ENCODE measurements at regions not wholly inside any gene's neighbourhood (a gene's known extent, or its start where the extent isn't known, plus 50 kb on each side); places are given as distances from the start of the nearest gene placed in this dataset.
"Not testable (repeated sequence)": the region's sequence is repeated elsewhere in the genome, so short reads cannot be mapped to it uniquely, and the experiment has no call there.

- DNase-seq = not testable (repeated sequence)
Observed at GRCh38 chr3:180424305-180424704, 177.7 kb upstream of the TTC14 start.

GRCh38 chr3:180430896-180431295 is 171.1 kb upstream of the TTC14 start:
- no peak for DNase-seq

GRCh38 chr3:180433152-180433551 is 168.8 kb upstream of the TTC14 start:
- no peak for DNase-seq

DNA sequence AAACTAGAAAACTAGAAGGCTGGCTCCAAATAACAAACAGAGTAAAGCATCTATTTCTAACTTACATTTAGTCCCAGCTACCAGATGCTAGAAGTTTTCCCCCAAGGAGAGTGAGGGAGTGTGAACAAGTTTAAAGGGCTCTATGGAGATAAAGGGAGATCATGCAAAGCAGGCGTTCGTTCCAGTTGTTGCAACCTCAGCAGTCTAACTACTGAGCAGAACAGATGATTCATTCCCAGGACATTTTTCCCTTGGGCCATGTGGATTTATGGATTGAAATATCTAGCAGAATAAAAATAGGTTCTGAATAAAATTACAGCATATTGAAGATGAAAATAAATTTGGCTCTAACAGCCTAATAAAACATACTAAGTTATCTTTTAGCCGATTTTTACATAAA is 154.8 kb upstream of the TTC14 start:
- DNase-seq = no peak

DNA sequence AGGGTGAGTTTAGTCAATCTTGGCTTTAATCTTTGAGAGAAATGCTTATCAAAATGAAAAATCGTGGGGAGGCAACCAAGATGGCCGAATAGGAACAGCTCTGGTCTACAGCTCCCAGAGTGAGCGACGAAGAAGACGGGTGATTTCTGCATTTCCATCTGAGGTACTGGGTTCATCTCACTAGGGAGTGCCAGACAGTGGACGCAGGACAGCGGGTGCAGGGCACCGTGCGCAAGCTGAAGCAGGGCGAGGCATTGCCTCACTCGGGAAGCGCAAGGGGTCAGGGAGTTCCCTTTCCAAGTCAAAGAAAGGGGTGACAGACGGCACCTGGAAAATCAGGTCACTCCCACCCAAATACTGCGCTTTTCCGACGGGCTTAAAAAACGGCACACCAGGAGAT is 153.6 kb upstream of the TTC14 start:
- DNase-seq = not testable (repeated sequence)

GRCh38 chr3:180457225-180457624 is 144.7 kb upstream of the TTC14 start:
- DNase-seq = peak; percentile 65 to 72

GRCh38 chr3:180466401-180467011 is 135.5 kb upstream of the TTC14 start:
- DNase-seq = no peak

DNA sequence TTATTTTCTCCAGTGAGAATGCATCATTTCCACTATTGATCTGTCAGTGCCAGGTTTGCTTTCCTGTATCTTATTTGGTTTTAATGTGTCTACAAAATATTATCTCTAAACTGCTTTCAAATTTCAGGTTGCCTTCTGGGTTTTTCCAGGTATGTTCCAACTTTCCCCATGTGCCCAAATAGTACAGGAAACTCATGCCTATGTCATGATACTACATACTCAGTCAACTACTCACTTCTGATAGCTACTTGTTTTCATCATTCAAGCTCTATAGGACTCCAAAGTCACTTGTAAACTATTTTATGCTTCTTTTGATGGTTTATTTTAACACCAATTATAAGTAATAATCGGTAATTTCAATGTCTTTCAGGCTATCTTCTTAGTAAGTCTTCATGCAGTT is 134.8 kb upstream of the TTC14 start:
- no peak for DNase-seq

GRCh38 chr3:180469149-180469548 is 132.8 kb upstream of the TTC14 start:
- DNase-seq = no peak

DNA sequence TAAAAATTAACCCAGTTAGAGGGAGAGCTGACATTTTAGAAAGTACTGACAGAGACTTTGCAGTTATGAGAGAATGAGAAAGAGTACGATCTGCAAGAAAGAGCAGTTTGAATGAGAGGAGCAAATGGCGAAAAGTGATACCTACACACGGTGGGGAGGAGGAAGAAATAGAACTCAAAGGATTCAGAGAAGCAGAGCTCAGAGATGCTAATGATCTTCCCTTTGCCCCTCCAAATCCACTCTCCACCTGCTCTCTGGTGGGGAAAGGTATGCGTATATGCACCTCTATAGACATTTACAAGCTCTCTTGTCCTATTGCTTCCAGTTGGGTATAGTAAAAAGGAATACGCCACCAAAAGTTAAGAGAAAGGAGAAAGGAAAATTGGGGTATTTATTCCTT is 123.3 kb upstream of the TTC14 start:
- DNase-seq = no peak

GRCh38 chr3:180492047-180492446 is 109.9 kb upstream of the TTC14 start:
- DNase-seq = no peak

DNA sequence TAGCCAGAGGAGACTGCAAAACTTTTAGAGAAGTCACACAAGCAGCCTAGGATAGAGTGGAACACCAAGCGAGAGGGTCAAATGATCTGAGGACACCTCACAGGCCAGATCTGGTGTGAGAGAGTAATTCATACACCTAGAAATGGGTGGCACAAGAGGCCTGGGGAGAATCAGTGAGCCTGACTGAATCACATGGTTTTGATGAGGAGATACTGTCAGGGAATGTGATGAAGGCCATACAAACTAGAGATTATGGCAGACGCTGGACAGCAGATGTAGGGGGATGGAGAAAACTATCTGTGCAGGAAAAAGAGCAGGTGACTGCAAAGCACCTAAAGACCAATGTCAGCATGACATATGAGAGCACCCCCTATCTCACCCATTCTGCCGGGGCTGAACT is 105.0 kb upstream of the TTC14 start:
- no peak for DNase-seq

DNA sequence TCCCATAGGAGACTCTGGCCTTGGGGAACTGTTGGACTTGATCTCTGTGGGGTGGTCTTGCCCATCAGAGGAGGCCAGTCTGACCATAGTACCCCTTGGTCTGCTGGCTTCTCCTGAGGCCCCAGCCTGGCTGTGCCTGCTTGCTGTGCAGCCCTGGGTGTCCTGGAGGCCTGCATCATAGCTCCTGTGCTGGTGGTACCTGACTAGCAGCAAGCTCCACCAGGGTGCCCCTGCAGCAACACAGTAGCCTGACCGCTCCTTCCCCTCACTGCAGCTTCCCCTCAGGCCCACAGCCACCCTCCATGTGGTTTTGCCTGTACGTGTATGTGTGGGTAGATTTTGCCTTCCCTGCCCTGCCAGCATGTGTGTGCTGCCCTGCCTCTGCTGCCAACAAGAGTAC is 85.6 kb upstream of the TTC14 start:
- DNase-seq = no peak

DNA sequence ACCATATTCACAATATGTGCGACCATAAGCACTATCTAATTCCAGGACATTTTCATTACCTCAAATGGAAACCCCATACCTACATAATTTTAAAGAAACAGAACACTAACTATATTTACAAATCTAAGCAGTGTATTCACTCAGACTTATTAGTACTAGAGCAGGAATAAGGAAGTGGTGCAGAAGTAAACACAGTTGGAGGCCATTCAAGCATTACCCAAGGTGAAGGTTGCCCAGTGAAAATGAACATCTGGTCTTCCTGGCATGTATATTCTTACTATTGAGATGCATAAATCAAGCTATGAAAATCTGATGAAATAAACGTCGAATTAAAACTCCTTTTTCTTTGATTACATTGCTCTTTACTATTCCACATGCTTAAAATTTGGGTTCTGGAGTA is 78.9 kb upstream of the TTC14 start:
- no peak for DNase-seq

DNA sequence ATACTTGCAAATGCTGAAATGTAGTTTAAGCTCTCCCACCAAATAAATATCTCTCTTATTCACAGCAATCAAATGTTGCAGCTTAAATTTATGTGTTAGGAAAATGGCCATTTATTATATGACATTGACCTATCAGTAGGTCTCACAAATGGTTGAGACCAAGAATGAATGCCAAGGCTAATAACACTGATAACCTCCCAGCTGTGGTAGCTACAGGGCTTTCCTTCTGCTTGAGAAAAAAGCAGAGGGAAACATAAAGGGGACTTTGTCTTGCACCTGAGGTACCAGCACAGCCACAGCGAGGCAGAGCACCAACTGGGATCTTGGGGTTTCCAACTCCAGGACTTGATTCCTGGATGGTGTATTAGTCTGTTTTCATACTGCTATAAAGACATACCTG is 73.1 kb upstream of the TTC14 start:
- DNase-seq = no peak

- DNase-seq = no peak
Observed at GRCh38 chr3:180529778-180530177, 72.2 kb upstream of the TTC14 start.

- no peak for DNase-seq
Observed at GRCh38 chr3:180530276-180530675, 71.7 kb upstream of the TTC14 start.

DNA sequence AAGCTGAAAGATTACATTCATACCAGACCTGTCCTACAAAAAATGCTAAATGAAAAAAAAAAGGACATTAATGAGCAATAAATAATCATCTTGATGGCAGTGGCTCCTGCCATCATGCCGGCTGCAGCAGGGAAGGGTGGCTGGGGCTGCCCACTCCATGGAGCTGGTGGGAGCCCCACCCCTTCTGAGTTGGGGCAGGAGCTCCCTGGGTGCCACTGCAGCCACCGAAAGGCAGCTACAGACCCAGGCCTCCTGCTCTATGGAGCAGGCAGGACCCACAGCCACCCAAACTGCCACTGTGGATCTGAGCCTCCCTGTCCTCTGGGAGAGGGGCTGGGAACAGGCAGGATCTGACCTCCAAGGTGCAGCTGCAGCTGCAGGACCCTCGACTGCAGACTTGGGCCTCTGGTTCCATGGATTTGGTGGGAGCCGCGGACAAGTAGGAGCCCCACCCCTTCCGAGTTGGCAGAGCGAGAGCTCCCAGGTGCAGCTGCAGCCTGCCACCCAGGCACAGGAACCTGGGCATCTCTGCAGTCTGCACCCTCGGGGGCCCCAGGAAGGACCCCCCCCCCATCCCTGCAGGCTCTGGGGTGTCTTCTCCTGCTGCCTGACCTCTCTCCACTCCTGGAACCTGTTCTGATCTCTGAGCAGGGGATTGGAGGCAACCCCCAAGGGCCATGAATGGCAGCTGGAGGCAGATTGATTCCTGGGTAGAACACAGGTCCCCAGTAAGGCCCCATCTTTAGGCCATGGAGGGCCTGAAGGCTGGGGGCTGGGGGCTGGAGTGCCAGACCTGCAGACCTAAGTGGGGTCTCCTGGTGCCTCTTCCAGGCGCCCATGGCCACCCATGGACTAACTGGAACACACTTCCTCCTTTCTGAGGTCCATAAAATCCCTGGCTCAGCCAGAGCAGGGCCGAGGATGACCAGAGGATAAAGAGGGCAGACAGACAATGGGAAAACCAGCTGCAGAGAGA is 70.4 kb upstream of the TTC14 start:
- no peak for DNase-seq

DNA sequence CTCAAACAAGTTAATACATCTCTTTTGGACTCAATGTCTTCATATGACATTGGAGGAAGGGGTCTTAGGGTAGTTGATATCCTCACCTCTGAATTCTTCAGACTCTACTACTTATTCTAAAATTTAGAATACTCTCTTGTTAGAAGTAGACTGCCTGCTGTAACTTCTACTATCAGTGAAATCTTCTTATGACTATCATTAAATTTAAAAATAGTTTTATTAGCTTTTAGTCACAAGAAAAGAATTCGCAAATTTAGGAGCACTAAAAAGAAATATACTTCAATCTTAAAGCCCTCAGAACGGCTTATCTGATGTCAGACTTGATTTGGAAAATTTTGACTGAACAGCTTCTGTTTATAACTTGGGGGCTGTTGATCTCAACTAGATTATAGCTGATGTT is 67.1 kb upstream of the TTC14 start:
- DNase-seq = no peak

DNA sequence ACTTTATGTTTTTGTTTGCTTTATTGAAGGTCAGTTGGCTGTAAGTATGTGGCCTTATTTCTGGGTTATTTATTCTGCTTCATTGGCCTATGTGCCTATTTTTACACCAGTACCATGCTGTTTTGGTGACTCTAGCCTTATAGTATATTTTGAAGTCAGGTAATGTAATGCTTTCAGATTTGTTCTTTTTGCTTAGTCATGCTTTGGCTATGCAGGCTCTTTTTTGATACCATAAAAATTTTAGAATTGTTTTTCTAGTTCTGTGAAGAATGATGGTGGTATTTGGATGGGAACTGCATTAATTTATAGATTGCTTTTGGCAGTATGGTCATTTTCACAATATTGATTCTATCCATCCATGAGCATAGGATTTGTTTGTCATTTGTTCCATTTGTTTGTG is 63.5 kb upstream of the TTC14 start:
- no peak for DNase-seq

DNA sequence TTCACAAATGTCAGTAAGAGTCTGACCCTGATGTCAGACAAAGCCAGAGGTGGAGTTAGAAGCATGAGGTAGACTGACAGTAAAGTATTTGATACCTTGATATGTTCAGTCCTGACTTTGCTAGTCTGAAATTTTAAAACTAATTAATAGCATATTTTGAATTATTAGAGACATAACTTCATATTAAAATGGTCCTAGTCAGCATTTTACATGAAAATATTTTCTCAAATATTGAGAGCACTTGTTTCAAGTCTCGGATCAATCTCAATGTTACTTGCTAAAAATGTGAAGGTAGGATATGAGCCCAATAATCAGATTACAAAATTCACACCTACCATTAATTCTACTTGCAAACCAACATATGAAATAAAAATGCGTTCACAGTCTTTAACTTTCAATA is 58.1 kb upstream of the TTC14 start:
- DNase-seq = no peak

DNA sequence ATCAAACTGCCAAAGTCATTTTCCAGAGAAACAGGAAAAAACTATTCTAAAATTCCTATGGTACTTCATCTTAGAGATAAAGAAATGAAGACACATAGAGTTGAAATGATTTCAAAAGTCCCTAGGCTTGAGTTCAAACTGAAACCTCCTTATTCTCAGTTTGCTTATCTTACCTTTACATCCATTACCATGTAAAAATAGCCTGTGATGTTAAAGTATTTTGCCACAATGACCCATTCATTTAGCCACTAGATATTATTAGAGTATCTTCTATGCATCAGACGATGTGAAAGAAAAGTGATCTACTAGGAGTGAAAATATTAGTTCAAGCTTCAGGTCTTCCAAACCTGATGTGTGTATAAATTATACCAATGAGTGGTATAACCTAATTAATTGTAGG is 55.1 kb upstream of the TTC14 start:
- no peak for DNase-seq

GRCh38 chr3:180548050-180548449 is 53.9 kb upstream of the TTC14 start:
- DNase-seq = no peak
